Upper lobe of left lung (tissue), 4 donors: ENCODE measurements at regions not wholly inside any gene's neighbourhood (a gene's known extent, or its start where the extent isn't known, plus 50 kb on each side); places are given as distances from the start of the nearest gene placed in this dataset.

Experiments used
- CTCF ChIP-seq, 6 experiments: fragments of 450-650 bp in 4 of 6; fragments of 200-600 bp in 2 of 6; sonication (generic) in 2 of 6; IDR thresholded peaks; one replicate each; pipeline ENCODE4 v1.5.1; 2016 to 2019; ENCODE audit warnings: antibody characterized with exemption in 6 of 6
- POLR2A ChIP-seq, 4 donors: fragments of 450-650 bp; IDR thresholded peaks; one replicate each; pipeline ENCODE4 v1.5.1; 2016 to 2017; ENCODE audit warnings: antibody characterized with exemption in 4 of 4, mild to moderate bottlenecking in 2 of 4
- POLR2AphosphoS5 ChIP-seq, 2 donors: sonication (generic); formaldehyde crosslinking; IDR thresholded peaks; one replicate each; pipeline ENCODE4 v1.5.1; 2017; ENCODE audit warnings: antibody characterized with exemption in 2 of 2

GRCh38 chr2:65525616-65526231 is 93.3 kb upstream of the SPRED2 start:
- TF ChIP-seq POLR2AphosphoS5 (IDR thresholded peaks at IDR 0.05), result no peak
- TF ChIP-seq CTCF (IDR thresholded peaks at IDR 0.05), result no peak
- TF ChIP-seq POLR2A (IDR thresholded peaks at IDR 0.05), result no peak
